NCI-H524 (cell line): ENCODE measurements at regions not wholly inside any gene's neighbourhood (a gene's known extent, or its start where the extent isn't known, plus 50 kb on each side); places are given as distances from the start of the nearest gene placed in this dataset.
"Not testable (repeated sequence)": the region's sequence is repeated elsewhere in the genome, so short reads cannot be mapped to it uniquely, and the experiment has no call there.

Experiments
- DNase-seq, 2 experiments: peaks; one replicate each; lab custom pipeline; 2025; lab: John Stamatoyannopoulos, UW

DNA sequence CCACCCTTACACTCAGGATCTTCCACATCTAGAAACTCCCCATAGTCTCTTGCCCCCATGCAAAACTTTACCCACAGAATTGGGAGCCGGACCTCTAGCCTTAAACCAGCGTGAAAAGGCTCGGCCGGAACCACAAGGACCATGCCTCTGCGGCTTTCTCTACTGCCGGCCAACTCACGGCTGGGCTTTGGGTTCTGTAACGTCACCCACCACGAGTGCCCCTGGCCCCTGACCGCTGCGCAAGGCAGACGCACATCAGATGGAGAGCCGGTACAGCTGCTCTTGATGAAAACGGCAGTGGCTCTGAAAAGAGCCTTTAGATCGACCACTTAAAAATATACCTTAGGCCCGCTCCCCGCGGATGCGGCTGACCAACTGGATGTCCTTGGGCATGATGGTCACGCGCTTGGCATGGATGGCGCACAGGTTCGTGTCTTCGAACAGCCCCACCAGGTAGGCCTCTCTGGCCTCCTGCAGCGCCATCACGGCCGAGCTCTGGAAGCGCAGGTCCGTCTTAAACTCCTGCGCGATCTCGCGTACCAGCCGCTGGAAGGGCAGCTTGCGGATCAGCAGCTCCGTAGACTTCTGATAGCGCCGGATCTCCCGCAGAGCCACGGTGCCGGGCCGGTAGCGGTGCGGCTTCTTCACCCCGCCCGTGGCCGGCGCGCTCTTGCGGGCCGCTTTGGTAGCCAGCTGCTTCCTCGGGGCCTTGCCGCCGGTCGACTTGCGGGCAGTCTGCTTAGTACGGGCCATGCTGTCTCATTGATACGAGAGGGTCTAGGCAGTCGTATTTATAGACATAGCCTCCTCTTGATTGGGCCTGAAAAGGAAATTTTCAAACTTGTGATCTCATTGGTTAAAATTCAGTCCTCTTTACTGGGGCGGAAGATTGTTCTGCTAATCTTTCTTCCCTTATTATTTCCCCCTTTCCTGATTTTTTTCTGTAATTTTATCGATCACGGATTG lies 66.3 kb downstream of the FAM72C start:
- DNase-seq: not testable (repeated sequence)

DNA sequence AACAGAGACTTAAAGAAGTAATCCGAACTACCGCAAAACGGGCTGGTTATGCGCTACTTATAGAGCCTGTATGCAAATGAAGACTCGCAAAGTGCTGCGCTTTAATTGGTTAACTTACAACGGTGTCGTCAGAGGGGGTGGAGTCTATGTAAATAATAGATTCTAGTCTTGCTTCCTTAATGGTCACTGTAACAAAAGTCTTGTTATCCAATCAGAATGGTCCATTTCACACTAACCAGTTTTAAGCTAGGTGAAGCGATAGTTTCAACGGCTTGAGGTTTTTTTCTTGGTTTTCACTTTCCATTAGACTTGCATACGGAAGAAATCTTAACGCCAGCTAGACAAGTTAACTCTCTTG lies 67.2 kb downstream of the FAM72C start:
- not testable (repeated sequence) for DNase-seq

DNA sequence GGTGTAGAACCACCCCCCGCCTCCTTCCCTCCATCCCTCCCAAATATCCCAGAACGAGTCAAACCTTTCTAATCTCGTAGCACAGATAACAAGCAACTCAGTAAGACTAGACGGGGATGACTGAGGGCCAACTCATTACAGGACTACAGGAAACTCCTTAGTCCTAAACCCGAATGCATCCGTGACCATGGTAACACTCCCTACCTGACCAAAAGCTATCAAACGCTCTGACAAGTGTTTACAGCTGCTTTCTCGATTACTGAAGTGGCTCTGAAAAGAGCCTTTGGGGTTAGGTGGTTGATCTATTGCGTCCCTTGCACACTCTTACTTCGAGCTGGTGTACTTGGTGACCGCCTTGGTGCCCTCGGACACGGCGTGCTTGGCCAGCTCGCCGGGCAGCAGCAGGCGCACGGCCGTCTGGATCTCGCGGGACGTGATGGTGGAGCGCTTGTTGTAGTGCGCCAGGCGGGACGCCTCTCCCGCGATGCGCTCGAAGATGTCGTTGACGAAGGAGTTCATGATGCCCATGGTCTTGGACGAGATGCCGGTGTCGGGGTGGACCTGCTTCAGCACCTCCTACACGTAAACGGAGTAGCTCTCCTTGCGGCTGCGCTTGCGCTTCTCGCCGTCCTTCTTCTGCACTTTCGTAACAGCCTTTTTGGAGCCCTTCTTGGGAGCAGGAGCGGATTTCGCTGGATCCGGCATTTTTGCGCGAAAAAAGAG lies 67.7 kb downstream of the FAM72C start:
- not testable (repeated sequence) for DNase-seq

DNA sequence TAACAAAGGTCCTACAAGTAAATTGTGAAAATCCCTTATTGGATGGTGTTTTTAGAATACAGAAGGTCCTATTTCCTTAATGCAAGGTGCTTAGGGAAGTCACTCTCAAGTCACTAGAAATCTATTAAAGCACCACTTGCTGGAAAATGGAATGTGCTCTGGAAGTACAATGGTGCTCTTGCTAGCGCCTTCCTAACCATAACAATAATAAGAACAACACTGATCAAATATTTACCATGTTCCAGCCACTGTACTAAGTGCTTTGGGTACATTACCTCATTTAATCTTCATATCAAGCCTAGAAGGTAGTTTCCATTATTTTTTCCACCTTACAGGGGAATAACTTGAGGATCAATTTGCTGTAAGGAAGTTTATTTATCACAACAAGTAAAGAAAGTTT lies 75.4 kb downstream of the FAM72C start:
- not testable (repeated sequence) for DNase-seq

DNA sequence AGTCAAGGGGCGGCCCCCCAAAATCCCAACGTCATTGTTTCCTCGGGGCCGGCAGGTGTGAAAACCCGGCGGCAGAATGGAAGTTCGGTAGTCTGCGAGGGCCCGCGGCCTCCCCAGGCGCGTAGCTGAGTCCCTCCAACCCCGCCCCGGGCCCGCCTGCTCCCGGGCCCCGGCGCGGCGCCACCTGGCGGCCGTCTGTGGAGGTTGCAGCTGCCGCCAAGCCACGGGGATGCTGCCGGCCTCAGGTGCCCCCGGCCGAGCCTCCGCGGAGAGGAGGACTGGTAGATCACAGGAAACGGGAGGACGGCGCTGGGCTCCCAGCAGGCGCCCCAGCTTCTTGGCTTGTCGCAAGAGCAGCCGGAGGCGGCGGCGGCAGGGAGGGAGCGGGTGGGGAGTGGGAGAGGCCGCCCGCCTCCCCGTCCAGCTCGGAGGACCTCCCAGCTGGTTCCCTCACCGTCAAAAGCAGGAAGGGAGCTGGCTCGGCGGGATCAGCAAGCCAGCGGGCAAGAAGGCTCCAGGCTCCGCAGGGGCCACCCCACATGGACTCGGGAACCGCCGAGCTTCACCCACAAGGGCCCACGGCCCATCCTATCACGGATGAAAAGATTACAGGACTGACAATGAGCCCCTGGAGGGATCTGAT lies 86.7 kb downstream of the FAM72C start:
- peak in 1 of 2 experiments; percentile 9 for DNase-seq

DNA sequence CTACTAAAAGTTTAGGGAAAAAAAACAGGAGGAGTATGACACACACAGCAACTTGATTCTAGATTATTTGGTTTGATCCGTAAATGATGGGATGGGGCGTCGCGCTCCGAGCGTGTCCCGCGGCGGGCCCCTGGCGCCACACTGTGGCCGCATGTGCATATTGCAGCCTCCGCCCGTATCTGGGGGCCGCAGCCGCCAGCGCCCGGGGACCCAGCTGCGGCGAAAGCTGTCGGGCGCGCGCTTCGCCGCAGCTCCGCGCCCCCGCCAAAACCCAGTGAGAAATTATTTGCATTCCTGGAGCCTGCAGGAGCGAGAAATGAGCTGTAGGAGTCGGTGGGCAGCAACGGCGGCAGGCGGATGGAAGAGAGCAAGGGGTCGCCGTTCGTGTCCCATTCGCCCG lies 87.3 kb downstream of the FAM72C start:
- not testable (repeated sequence) for DNase-seq

DNA sequence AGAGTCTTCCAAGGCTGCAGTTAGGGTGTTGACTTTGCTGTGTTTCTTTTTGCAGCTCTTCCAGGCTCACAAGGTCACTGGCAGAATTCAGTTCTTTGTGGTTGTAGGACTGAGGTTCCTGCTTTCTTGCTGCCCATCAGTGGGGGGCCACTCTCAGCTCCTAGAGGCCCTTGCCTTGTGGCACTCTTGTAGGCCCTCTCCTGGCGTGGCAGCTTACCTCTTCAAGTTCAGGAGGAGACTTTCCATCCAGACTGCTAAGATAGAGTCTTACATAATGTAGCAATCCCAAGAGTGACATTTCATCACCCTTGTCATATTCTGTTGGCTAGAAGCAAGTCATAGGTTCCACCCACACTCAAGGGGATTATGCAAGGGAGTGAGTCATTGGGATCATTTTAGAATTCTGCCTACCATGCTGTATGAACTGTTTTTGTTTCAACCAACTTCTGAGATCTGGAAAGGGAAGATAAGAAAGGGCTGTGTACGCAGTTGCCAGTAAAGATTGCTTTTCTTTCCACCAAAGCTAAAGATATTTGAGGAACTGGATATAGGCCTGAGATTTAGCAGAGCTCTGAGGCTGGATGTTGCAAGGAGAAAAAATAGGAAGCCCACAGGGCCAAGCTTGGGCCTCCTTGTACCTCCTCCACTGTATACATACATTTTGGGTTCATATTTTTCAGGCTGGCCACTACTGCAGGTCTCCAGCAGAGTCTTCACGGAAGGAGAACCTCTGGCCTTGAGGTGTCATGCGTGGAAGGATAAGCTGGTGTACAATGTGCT lies 91.8 kb downstream of the FAM72C start:
- not testable (repeated sequence) for DNase-seq

DNA sequence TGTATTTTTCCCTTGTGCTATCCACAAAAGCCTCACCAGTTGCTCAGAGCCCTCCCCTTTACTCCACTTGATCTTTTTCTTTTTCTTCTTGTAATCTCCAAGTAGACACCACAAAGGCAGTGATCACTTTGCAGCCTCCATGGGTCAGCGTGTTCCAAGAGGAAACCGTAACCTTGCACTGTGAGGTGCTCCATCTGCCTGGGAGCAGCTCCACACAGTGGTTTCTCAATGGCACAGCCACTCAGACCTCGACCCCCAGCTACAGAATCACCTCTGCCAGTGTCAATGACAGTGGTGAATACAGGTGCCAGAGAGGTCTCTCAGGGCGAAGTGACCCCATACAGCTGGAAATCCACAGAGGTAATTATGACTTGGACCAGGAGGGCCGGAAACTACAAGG lies 95.8 kb downstream of the FAM72C start:
- DNase-seq: not testable (repeated sequence)

DNA sequence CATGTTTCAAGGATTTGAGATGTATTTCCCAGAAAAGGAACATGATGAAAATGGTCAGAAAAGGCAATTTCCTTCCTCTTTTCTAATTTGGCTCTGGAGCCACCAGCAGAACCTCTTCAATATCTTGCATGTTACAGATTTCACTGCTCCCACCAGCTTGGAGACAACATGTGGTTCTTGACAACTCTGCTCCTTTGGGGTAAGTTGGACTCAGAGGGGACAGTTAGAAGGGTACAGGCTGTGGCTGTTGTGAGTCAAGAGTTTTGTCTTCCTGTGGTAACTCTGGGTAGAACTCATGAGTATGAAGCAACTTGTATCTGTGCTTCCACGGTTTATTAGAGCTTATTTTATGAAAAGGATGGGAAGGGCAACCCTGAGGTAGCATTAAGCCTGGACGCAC lies 97.2 kb downstream of the FAM72C start:
- not testable (repeated sequence) for DNase-seq

DNA sequence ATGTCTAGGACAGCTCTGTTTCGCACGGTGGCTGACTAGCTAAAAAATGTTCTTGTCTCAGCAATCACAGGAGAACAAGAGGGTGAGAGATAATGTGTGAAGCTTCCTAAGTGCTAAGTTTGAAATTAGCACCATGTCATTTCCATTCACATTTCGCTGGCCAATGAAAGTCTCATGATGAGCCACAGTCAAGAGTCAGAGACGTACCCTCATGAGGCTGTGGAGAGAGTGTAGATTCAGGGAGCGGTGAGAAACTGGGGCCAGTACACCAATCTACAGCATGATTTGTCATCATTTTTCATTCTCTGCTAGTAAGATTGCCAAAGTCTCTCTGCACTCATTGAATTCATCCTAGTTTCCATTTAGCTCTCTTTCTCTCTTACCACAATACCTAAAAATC lies 98.1 kb downstream of the FAM72C start:
- DNase-seq: not testable (repeated sequence)

DNA sequence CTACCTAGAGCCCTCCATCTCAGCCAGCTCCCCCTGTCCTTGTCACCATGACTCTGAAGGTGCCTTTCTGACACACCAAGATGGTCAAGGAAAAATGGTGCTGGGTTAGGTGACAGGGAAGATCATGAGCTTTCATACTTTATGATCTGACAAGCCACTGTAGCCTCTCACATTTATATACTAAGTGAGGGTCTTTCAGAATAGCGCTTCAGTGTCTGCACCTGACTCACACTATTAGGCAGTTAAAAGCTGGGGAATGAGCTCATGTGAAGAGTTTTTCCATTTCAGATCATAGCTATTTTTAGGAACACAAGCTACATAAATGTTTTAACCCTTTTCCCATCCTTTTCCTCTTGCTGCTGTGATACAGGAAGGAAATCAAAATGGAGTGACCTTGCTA lies 101.4 kb downstream of the FAM72C start:
- DNase-seq: not testable (repeated sequence)

DNA sequence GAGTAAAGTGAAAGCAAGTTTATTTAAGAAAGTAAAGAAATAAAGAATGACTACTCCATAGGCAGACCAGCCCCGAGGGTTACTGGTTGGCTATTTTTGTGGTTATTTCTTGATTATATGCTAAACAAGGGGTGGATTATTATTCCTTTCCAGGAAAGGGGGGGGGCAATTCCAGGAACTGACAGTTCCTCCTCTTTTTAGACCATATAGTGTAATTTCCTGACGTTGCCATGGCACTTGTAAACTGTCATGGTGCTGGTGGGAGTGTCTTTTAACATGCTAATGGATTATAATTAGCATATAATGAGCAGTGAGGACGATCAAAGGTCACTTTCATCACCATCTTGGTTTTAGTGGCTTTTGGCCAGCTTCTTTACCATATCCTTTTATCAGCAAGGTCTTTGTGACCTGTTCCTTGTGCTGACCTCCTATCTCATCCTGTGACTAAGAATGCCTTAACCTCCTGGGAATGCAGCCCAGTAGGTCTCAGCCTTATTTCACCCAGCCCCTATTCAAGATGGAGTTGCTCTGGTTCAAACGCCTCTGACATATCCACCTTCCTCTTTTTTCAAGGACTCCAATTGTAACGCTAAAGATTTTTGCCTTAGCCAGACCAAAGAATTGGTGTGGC lies 104.1 kb downstream of the FAM72C start:
- DNase-seq: not testable (repeated sequence)

DNA sequence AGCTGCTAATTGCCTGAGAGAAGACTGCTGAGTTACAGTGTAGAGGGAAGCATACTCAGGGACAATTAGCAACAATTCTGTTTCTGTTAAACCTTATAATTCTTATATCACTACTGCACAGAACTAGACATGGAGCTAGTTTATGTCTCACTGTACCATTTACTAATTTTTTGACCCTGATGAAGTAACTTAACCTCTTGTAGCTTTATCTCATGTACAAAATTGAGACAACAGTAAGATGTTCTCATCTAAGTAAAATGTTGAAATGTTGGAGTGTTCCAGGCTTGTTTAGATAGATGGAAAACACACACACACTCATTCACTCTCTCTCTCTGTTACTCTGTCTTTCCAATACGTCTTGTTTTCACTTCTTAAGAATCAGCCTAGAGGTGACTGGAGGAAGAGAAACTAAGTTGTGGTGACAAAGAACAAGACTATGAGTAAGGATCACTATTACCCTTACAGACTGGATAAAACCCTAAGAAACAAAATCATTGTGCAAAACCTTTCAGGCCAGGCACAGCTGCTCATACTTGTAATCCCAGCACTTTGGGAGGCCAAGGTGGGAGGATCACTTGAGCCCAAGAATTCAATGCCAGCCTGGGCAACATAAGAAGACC lies 107.8 kb downstream of the FAM72C start:
- DNase-seq: not testable (repeated sequence)

DNA sequence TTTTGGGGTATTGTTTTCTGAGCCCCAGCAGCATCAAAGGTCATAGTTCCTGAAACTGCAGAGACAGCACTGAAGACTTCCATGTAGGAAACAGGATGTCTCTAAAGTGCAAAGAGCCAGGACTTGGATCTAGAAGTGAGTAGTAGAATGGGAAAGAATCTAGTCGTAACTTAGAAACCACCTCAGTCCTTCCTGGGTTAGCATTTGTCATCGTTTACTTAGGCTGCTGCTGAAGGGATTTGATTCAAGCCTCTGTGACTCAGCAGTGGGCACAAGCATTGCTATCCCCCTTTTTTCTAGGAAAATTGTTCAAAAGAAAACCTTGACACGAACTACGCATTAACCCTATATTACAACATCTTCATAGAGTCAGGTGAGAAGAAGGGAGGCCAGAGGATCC lies 109.1 kb downstream of the FAM72C start:
- not testable (repeated sequence) for DNase-seq

DNA sequence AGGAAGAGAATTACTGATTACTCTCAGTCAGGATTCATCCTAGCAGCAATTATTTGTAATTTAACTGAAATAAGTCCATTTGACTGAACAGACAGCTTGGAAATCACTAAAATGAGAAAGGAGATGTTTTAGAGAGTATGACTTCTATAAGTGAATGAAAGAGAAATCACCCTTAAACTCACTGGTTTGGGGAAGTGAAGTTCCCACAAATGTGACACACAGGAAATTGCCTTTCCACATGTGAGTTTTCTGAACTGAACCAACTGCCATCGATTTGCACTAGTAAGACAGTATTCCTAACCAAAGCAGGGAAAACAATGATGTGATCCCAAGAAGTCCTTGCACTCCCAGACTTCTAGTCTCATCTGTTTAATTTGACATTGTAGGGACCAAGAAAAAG lies 110.5 kb downstream of the FAM72C start:
- DNase-seq: not testable (repeated sequence)

DNA sequence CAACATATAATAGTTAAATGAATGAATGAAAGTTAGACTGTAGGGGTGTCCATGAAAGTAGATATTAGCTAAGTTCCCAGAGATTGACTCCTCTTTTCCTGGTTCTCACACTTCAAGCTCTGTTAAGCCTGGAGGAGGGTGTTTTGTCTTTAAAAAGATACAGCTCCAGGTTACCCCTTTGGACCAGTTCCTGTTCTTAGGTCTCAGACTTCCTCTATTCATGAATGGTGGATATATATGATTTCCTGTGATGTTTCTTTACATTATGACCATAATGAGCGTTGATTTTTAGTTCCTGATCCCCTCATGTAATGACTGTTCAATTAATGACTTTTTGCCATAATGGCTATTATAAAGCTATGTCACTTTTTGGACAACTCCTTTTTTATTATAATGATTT lies 115.9 kb downstream of the FAM72C start:
- not testable (repeated sequence) for DNase-seq

DNA sequence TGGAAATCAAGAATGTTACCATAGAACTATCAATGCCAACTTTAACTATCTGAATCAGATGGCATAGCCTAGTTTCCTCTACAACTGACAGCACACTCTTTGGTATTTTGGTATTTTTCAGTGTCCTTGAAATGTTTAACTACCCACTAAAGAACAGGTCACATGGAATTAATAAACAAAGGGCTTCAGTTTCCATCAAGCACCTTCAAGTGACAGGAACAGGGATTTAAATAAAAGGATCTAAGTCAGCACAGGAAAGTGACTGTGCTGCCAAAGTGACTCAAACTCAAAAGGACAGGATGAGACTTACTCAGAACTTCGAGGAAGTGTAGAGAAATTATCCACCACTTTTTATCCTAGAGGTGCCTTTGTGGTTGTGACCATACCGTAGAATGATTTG lies 117.7 kb downstream of the FAM72C start:
- not testable (repeated sequence) for DNase-seq

DNA sequence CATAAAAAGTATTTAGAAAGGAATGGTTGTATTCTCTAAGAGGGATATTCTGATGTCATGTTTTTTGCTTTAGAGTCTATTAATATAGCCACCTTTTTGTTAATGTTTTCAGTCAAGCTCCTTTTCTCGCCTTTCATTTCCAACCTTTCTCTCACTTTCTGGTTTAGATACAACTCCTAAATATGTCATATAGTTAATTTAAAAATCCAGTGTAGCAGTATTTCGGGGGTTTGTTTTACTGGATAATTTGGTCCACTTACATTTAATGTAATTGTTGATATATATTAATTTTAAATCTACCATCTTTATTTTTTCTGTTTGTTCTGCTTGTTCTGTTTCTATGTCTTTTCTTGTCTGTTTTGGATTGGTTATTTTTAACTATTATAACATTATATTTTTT lies 121.1 kb downstream of the FAM72C start:
- not testable (repeated sequence) for DNase-seq

DNA sequence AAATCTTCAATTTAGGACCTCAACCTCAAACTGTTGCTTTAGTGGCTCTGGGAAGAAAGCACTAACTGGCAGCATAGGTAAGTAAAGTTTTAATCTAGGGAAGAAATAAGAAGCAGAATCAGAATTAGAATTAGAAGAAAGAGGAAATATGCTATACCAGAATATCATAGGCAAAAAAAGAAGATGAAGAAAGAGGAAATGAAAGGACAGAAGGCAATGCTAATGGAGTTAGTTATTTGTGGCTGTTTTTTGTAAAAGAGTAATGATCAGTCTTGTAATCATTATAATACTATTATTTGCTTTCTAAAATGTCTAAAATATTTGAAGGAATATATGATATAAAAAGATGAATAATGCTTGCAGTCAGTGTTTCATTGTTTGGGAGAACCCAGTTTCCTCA lies 122.9 kb downstream of the FAM72C start:
- DNase-seq: not testable (repeated sequence)

DNA sequence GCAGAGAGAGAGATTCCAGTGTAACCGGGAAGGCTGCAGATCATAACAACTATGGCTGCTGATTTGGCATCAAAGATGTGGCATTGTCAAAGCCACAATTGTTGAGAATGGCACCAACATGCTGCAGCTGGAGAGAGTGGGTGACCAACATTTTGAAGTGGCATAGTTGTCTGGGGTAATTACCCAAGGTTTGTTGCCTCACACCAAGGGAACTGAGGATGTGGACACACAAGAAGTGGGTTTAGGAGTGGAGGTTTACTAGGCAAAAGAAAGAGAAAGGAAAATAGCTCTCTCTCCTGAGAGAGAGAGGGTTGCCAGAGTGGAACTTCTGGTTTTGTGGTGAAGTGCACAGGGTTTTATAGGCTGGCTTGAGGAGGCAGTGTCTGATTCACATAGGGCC lies 126.6 kb downstream of the FAM72C start:
- DNase-seq: not testable (repeated sequence)

DNA sequence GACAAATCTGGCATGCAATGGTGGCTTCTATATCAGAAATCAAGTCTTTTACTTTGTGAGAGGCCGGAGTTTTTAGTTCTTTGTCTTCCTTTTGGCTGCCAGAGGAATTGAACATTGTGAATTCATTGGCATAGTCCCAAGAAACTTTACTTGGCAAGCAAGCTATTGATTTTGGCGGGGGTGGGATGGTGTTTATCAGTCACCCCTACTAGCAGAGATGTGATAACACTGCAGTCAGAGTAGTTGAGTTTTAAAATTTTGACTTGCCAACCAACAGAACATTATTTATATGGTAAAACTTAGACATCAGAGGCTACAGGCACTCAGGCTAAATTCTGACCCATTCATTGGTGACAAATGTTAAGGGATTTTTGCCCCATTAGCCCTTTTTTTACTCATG lies 129.7 kb downstream of the FAM72C start:
- not testable (repeated sequence) for DNase-seq
